HCT116 (cell line): ENCODE measurements at regions not wholly inside any gene's neighbourhood (a gene's known extent, or its start where the extent isn't known, plus 50 kb on each side); places are given as distances from the start of the nearest gene placed in this dataset.

Experiments
- ATAC-seq: fragments of 200-7000 bp; cut with Tn5 transposase; 2 replicates; pipeline ENCODE4 v1.9.1; 2020; ENCODE audit warnings: mild to moderate bottlenecking, moderate library complexity
- BruUV-seq: library from RNA; stranded (reverse); fragments of 400-500 nt; replicated peaks from 2 replicates; lab custom pipeline; 2021; lab: Mats Ljungman, UMichigan
- CTCF ChIA-PET: fragments of 300-600 bp; sonication (Branson Sonifier 250); formaldehyde crosslinking; loops from one replicate; lab custom pipeline; 2021; ENCODE audit warnings: antibody characterized with exemption; lab: Charles Lee
- POLR2A ChIA-PET: fragments of 300-600, 350-600 bp; sonication (Branson Sonifier 250); formaldehyde crosslinking; loops from one replicate; lab custom pipeline; 2021; ENCODE audit warnings: antibody characterized with exemption; lab: Charles Lee
- RAD21 ChIA-PET, 2 experiments: fragments of 300-600 bp; sonication (Branson Sonifier 250); formaldehyde crosslinking; loops; one replicate each; lab custom pipeline; 2023; ENCODE audit warnings: low total read pairs in 2 of 2; ENCODE audit not compliant: uncharacterized antibody in 2 of 2, unreplicated experiment in 2 of 2, low non-redundant PET in 1 of 2; lab: Charles Lee
- DNase-seq: peaks from one replicate; pipeline ENCODE4 v3.0.0-alpha.2; 2010; ENCODE audit warnings: low read depth, low spot score
- H2AFZ ChIP-seq: fragments of 200-600 bp; shearing (Covaris generic), sonication (generic); 2 replicates; pipeline ENCODE4 v1.6.1; 2017; ENCODE audit warnings: low read depth, mixed run types, mixed read lengths, antibody characterized with exemption, low read length; ENCODE audit not compliant: poor library complexity, severe bottlenecking
- H3K27ac ChIP-seq: 2 replicates; pipeline ENCODE4 v1.5.1; 2012; ENCODE audit warnings: low read depth, low read length
- H3K27me3 ChIP-seq: fragments of 200-600 bp; sonication (generic); 2 replicates; pipeline ENCODE4 v1.6.1; 2016; ENCODE audit warnings: mixed run types, low read length, mixed read lengths; ENCODE audit not compliant: insufficient read depth
- H3K36me3 ChIP-seq, 2 experiments: fragments of 200-500 bp in 1 of 2; fragments of 200-600 bp in 1 of 2; sonication (Bioruptor generic) in 1 of 2; sonication (generic) in 1 of 2; 2 replicates each; pipeline versions ENCODE4 v1.5.1 to v1.6.1; 2014 to 2016; ENCODE audit warnings: low read length in 2 of 2, inconsistent platforms in 1 of 2, mixed read lengths in 1 of 2, mixed run types in 1 of 2; ENCODE audit not compliant: insufficient read depth in 2 of 2, control insufficient read depth in 1 of 2
- H3K4me1 ChIP-seq, 2 experiments: fragments of 200-600 bp in 1 of 2; sonication (generic) in 1 of 2; 2 replicates each; pipeline versions ENCODE4 v1.5.1 to v1.6.1; 2012 to 2017; ENCODE audit warnings: low read length in 2 of 2, inconsistent platforms in 1 of 2, mild to moderate bottlenecking in 1 of 2, mixed read lengths in 1 of 2, mixed run types in 1 of 2, moderate library complexity in 1 of 2; ENCODE audit not compliant: insufficient read depth in 2 of 2, control insufficient read depth in 1 of 2
- H3K4me2 ChIP-seq: fragments of 200-600 bp; sonication (generic); 2 replicates; pipeline ENCODE4 v1.6.1; 2017; ENCODE audit warnings: mixed run types, low read length, mixed read lengths
- H3K4me3 ChIP-seq, 2 experiments: fragments of 200-600 bp in 1 of 2; sonication (generic) in 1 of 2; replicated peaks in 1 of 2; 2 replicates each; pipeline ENCODE4 v1.5.1; 2011 to 2016; ENCODE audit warnings: low read length in 2 of 2, control low read depth in 1 of 2, low read depth in 1 of 2, mild to moderate bottlenecking in 1 of 2, mixed read lengths in 1 of 2, mixed run types in 1 of 2
- H3K79me2 ChIP-seq: fragments of 200-600 bp; sonication (generic); 2 replicates; pipeline ENCODE4 v1.6.1; 2017; ENCODE audit warnings: mild to moderate bottlenecking, mixed run types, low read length, moderate library complexity, mixed read lengths; ENCODE audit not compliant: insufficient read depth
- H3K9ac ChIP-seq: fragments of 200-600 bp; sonication (generic); 2 replicates; pipeline ENCODE4 v1.6.1; 2016; ENCODE audit warnings: low read length, mixed read lengths
- H3K9me2 ChIP-seq: fragments of 200-600 bp; sonication (generic), shearing (Covaris generic); 2 replicates; pipeline ENCODE4 v1.6.1; 2017; ENCODE audit warnings: mixed run types, mild to moderate bottlenecking, moderate library complexity; ENCODE audit not compliant: insufficient read depth
- H3K9me3 ChIP-seq, 2 experiments: fragments of 200-500 bp in 1 of 2; fragments of 200-600 bp in 1 of 2; sonication (Bioruptor generic) in 1 of 2; sonication (generic) in 1 of 2; 2 replicates each; pipeline ENCODE4 v1.6.1; 2014 to 2017; ENCODE audit warnings: low read length in 2 of 2, mixed read lengths in 2 of 2, inconsistent platforms in 1 of 2, low read depth in 1 of 2, mild to moderate bottlenecking in 1 of 2, mixed run types in 1 of 2, moderate library complexity in 1 of 2; ENCODE audit not compliant: control insufficient read depth in 1 of 2, insufficient read depth in 1 of 2
- H4K20me1 ChIP-seq: fragments of 200-600 bp; sonication (generic), shearing (Covaris generic); 2 replicates; pipeline ENCODE4 v1.6.1; 2017; ENCODE audit warnings: mixed run types, mild to moderate bottlenecking, moderate library complexity; ENCODE audit not compliant: insufficient read depth
- ATF3 ChIP-seq: IDR thresholded peaks from 2 replicates; pipeline ENCODE4 v1.6.1; 2012
- CBX3 ChIP-seq: IDR thresholded peaks from 2 replicates; pipeline ENCODE4 v1.6.1; 2012; ENCODE audit warnings: low read depth
- CEBPB ChIP-seq: IDR thresholded peaks from 2 replicates; pipeline ENCODE4 v1.6.1; 2012; ENCODE audit warnings: low read depth
- CTCF ChIP-seq, 3 experiments: fragments of 200-600 bp in 1 of 3; sonication (generic) in 1 of 3; IDR thresholded peaks in 2 of 3; conservative IDR thresholded peaks in 1 of 3; 2 replicates each; pipeline ENCODE4 v1.5.1; 2012 to 2017; ENCODE audit warnings: low read depth in 2 of 3, low read length in 2 of 3, antibody characterized with exemption in 1 of 3, borderline replicate concordance in 1 of 3, control low read depth in 1 of 3, mild to moderate bottlenecking in 1 of 3, mixed read lengths in 1 of 3, mixed run types in 1 of 3, moderate library complexity in 1 of 3; ENCODE audit not compliant: insufficient read depth in 1 of 3
- ELF1 ChIP-seq: IDR thresholded peaks from 2 replicates; pipeline ENCODE4 v1.6.1; 2012; ENCODE audit warnings: low read depth, borderline replicate concordance
- EZH2 ChIP-seq: fragments of 200-600 bp; sonication (generic); IDR thresholded peaks from 2 replicates; pipeline ENCODE4 v1.6.1; 2017; ENCODE audit warnings: antibody characterized with exemption, mixed run types
- EZH2phosphoT487 ChIP-seq: fragments of 200-600 bp; IDR thresholded peaks from 2 replicates; pipeline ENCODE4 v1.6.1; 2018; ENCODE audit warnings: antibody characterized with exemption, borderline replicate concordance
- FOSL1 ChIP-seq: IDR thresholded peaks from 2 replicates; pipeline ENCODE4 v1.6.1; 2012; ENCODE audit warnings: low read depth
- JUND ChIP-seq: IDR thresholded peaks from 2 replicates; pipeline ENCODE4 v1.6.1; 2012
- MAX ChIP-seq: IDR thresholded peaks from 2 replicates; pipeline ENCODE4 v1.6.1; 2012
- POLR2A ChIP-seq: IDR thresholded peaks from 2 replicates; pipeline ENCODE4 v1.7.0; 2011; ENCODE audit warnings: borderline replicate concordance; ENCODE audit not compliant: insufficient read depth, insufficient read length; ENCODE audit errors: extremely low read depth
- SIN3A ChIP-seq: IDR thresholded peaks from 2 replicates; pipeline ENCODE4 v1.6.1; 2012; ENCODE audit warnings: low read depth
- SP1 ChIP-seq: IDR thresholded peaks from 2 replicates; pipeline ENCODE4 v1.6.1; 2012; ENCODE audit warnings: low read depth
- SRF ChIP-seq: IDR thresholded peaks from 2 replicates; pipeline ENCODE4 v1.6.1; 2012; ENCODE audit warnings: low read depth
- TCF7L2 ChIP-seq: IDR thresholded peaks from 2 replicates; pipeline ENCODE4 v1.7.0; 2011; ENCODE audit warnings: borderline replicate concordance, inconsistent platforms; ENCODE audit not compliant: insufficient read depth, insufficient read length; ENCODE audit errors: extremely low read depth
- YY1 ChIP-seq: IDR thresholded peaks from 2 replicates; pipeline ENCODE4 v1.6.1; 2011; ENCODE audit warnings: low read length, low read depth, moderate library complexity, mild to moderate bottlenecking; ENCODE audit not compliant: insufficient replicate concordance; ENCODE audit errors: extremely low read depth
- ZFX ChIP-seq: fragments of 450-650 bp; IDR thresholded peaks from 2 replicates; pipeline ENCODE4 v1.6.1; 2017
- ZNF274 ChIP-seq: fragments of 200-500 bp; sonication (Bioruptor generic); IDR thresholded peaks from 2 replicates; pipeline ENCODE4 v1.6.1; 2014; ENCODE audit warnings: mild to moderate bottlenecking, low read depth, low read length, inconsistent platforms
- intact Hi-C: fragments of 100-400 bp; cut with micrococcal nuclease; formaldehyde crosslinking; loops from 2 replicates; pipeline ENCODE4 v1.10.0; 2022

- peaks cover 3 to 4% of the 10 kb centered on the region in 2 experiments; a peak in 2 of 4 replicates for H3K9me3 ChIP-seq
- H3K27me3 ChIP-seq, result no peaks in the 10 kb centered on the region
- H3K4me2 ChIP-seq, result no peak overlapping the region
- CTCF ChIA-PET, result no interaction called here
- H2AFZ ChIP-seq, result no peak overlapping the region
- RAD21 ChIA-PET, result no interaction called here
- H4K20me1 ChIP-seq, result no peaks in the 10 kb centered on the region
- no peaks in the 10 kb centered on the region for H3K79me2 ChIP-seq
- BruUV-seq, result no TSS peak
- H3K4me1 ChIP-seq, result no peaks in the 10 kb centered on the region
- intact Hi-C loops, result no loop called here
- no peak overlapping the region for H3K4me3 ChIP-seq
- no peaks in the 10 kb centered on the region for H3K36me3 ChIP-seq
- no peak overlapping the region for H3K9ac ChIP-seq
- no peak for ATAC-seq
- H3K9me2 ChIP-seq, result no peaks in the 10 kb centered on the region
- H3K27ac ChIP-seq, result no peak overlapping the region
- no peak for DNase-seq
- POLR2A ChIA-PET, result no interaction called here
- TF ChIP-seq CEBPB (no peak), YY1 (no peak)
These were observed 417.1 kb downstream of the TAFA4 start for GRCh38 chr3:68515237-68515636.

- H3K9me2 ChIP-seq, result no peaks in the 10 kb centered on the region
- no peak overlapping the region for H2AFZ ChIP-seq
- intact Hi-C loops, result no loop called here
- POLR2A ChIA-PET, result no interaction called here
- no peak overlapping the region for H3K4me3 ChIP-seq
- no peak for ATAC-seq
- no peaks in the 10 kb centered on the region for H3K27me3 ChIP-seq
- no peak overlapping the region for H3K9ac ChIP-seq
- no peak for DNase-seq
- CTCF ChIA-PET, result no interaction called here
- no peaks in the 10 kb centered on the region for H3K79me2 ChIP-seq
- H3K4me1 ChIP-seq, result no peaks in the 10 kb centered on the region
- no peak overlapping the region for H3K4me2 ChIP-seq
- H3K36me3 ChIP-seq, result no peaks in the 10 kb centered on the region
- peaks cover 4 to 12% of the 10 kb centered on the region in 2 experiments; a peak in 2 of 4 replicates for H3K9me3 ChIP-seq
- BruUV-seq, result no TSS peak
- H3K27ac ChIP-seq, result no peak overlapping the region
- H4K20me1 ChIP-seq, result no peaks in the 10 kb centered on the region
- TF ChIP-seq FOSL1, result no peak
- no peak for TF ChIP-seq JUND
- no peak for TF ChIP-seq POLR2A
- no peak for TF ChIP-seq MAX
- TF ChIP-seq ATF3, result no peak
- no peak for TF ChIP-seq TCF7L2
- TF ChIP-seq CEBPB, result no peak
- no peak for TF ChIP-seq ZNF274
- TF ChIP-seq CBX3, result no peak
- no peak for TF ChIP-seq EZH2
- TF ChIP-seq SIN3A, result no peak
- TF ChIP-seq SP1, result no peak
- no peak for TF ChIP-seq SRF
- TF ChIP-seq EZH2phosphoT487, result no peak
- no peak for TF ChIP-seq ELF1
- TF ChIP-seq CTCF (IDR thresholded peaks at IDR 0.05 in 2 of 3, conservative IDR thresholded peaks at IDR 0.05 in 1 of 3; ENCODE audit: borderline replicate concordance in 1 of 3, insufficient read depth in 1 of 3, low read depth in 2 of 3, low read length in 2 of 3), result no peak
- TF ChIP-seq ZFX, result no peak
- RAD21 ChIA-PET, result no interaction called here
These were observed 428.1 kb downstream of the TAFA4 start for GRCh38 chr3:68504201-68504600.
